ENCODE measurements at regions not wholly inside any gene's neighbourhood (a gene's known extent, or its start where the extent isn't known, plus 50 kb on each side); places are given as distances from the start of the nearest gene placed in this dataset.

GRCh38 chr3:194824701-194825111, 139.0 kb downstream of the FAM43A start:
- TF ChIP-seq, protein P1, sequence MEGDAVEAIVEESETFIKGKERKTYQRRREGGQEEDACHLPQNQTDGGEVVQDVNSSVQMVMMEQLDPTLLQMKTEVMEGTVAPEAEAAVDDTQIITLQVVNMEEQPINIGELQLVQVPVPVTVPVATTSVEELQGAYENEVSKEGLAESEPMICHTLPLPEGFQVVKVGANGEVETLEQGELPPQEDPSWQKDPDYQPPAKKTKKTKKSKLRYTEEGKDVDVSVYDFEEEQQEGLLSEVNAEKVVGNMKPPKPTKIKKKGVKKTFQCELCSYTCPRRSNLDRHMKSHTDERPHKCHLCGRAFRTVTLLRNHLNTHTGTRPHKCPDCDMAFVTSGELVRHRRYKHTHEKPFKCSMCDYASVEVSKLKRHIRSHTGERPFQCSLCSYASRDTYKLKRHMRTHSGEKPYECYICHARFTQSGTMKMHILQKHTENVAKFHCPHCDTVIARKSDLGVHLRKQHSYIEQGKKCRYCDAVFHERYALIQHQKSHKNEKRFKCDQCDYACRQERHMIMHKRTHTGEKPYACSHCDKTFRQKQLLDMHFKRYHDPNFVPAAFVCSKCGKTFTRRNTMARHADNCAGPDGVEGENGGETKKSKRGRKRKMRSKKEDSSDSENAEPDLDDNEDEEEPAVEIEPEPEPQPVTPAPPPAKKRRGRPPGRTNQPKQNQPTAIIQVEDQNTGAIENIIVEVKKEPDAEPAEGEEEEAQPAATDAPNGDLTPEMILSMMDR (IDR thresholded peaks at IDR 0.05; ENCODE audit: insufficient read depth, low read length, poor library complexity, severe bottlenecking): no peak
- no peak for TF ChIP-seq EZH2phosphoT487 (conservative IDR thresholded peaks at IDR 0.05; ENCODE audit: low read length)

All from SU-DHL-6 (cell line).